Sigmoid colon (tissue), 4 donors: ENCODE measurements at regions not wholly inside any gene's neighbourhood (a gene's known extent, or its start where the extent isn't known, plus 50 kb on each side); places are given as distances from the start of the nearest gene placed in this dataset.

Experiments
- CTCF ChIP-seq, 4 experiments: fragments of 450-650 bp in 3 of 4; fragments of 200-600 bp in 1 of 4; IDR thresholded peaks; one replicate each; pipeline ENCODE4 v1.5.1; 2016 to 2019; ENCODE audit warnings: antibody characterized with exemption in 4 of 4, mild to moderate bottlenecking in 3 of 4, moderate library complexity in 2 of 4
- POLR2AphosphoS5 ChIP-seq, 4 donors: sonication (generic); formaldehyde crosslinking; IDR thresholded peaks; one replicate each; pipeline ENCODE4 v1.6.1; 2017; ENCODE audit warnings: antibody characterized with exemption in 4 of 4

GRCh38 chr6:28657769-28658465, 132.2 kb downstream of the GPX5 start:
- no peak for TF ChIP-seq CTCF (IDR thresholded peaks at IDR 0.05)
- no peak for TF ChIP-seq POLR2AphosphoS5 (IDR thresholded peaks at IDR 0.05)
